GM12891 (cell line): ENCODE measurements at regions not wholly inside any gene's neighbourhood (a gene's known extent, or its start where the extent isn't known, plus 50 kb on each side); places are given as distances from the start of the nearest gene placed in this dataset.

Experiments used
- PAX5 ChIP-seq: IDR thresholded peaks from 2 replicates; pipeline ENCODE4 v1.6.1; 2011; ENCODE audit warnings: low read length, moderate library complexity, mild to moderate bottlenecking; ENCODE audit not compliant: insufficient read depth, severe bottlenecking
- POLR2A ChIP-seq: IDR thresholded peaks from 2 replicates; pipeline ENCODE4 v1.6.1; 2011; ENCODE audit warnings: low read depth, low read length, control low read depth
- POLR2AphosphoS5 ChIP-seq: IDR thresholded peaks from 2 replicates; pipeline ENCODE4 v1.6.1; 2011; ENCODE audit warnings: low read depth, low read length, control low read depth
- TAF1 ChIP-seq: IDR thresholded peaks from 2 replicates; pipeline ENCODE4 v1.6.1; 2011; ENCODE audit warnings: low read depth, low read length, control low read depth

DNA sequence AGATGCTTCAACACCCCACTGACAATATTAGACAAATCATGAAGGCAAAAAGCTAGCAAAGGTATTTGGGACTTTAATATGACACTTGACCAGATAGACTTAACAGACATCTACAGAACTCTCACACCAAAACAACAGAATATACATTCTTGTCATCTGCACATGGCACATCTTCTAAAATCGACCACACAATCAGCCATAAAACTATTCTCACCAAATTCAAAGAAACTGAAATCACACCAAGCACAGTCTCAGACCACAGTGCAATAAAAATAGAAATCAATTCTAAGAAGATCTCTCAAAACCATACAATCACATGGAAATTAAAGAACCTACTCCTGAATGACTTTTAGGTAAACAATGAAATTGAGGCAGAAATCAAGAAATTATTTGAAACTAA lies 340.8 kb downstream of the PPP1R2C start:
- TF ChIP-seq POLR2AphosphoS5, result no peak
- TF ChIP-seq POLR2A, result no peak
- no peak for TF ChIP-seq TAF1
- no peak for TF ChIP-seq PAX5
